SK-N-SH treated with all-trans-retinoic acid at 6 μM for 48 hours (cell line): ENCODE measurements at regions not wholly inside any gene's neighbourhood (a gene's known extent, or its start where the extent isn't known, plus 50 kb on each side); places are given as distances from the start of the nearest gene placed in this dataset.

Source experiments
- ESRRG ChIP-seq: fragments of 250-450 bp; sonication (Bioruptor Pico); IDR thresholded peaks from 2 replicates; pipeline ENCODE4 v1.6.1; 2021; ENCODE audit warnings: mild to moderate bottlenecking
- RARB ChIP-seq: fragments of 250-450 bp; sonication (Bioruptor Pico); IDR thresholded peaks from 2 replicates; pipeline ENCODE4 v1.8.0; 2021; ENCODE audit warnings: mild to moderate bottlenecking, moderate library complexity

GRCh38 chr2:186093174-186093573 is 354.6 kb downstream of the FSIP2 start:
- TF ChIP-seq ESRRG (CRISPR knock-in tag) (no peak), RARB (CRISPR knock-in tag) (no peak)
